ENCODE measurements at regions not wholly inside any gene's neighbourhood (a gene's known extent, or its start where the extent isn't known, plus 50 kb on each side); places are given as distances from the start of the nearest gene placed in this dataset.

DNA sequence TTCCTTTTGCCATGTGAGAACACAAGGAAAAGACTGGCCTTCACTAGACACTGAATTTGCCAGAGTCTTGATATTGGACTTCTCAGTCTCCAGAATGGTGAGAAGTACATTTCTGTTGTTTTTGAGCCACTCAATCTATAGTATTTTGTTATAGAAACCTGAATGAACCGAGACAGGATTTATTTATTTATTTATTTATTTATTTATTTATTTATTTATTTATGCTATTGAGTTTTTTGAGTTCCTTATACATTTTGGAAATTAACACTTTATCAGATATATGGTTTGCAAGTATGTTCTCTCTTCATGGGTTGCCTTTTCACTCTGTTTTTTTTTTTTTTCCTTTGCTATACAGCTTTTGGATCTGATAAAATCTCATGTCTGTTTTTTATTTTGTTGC is 319.0 kb upstream of the PCDH20 start:
- TF ChIP-seq CTCF (IDR thresholded peaks at IDR 0.05): no peak
- no peak for TF ChIP-seq EP300 (IDR thresholded peaks at IDR 0.05)

All from esophagus muscularis mucosa (tissue), 3 donors.